Cortex of kidney (tissue), 1 donor: ENCODE measurements at regions not wholly inside any gene's neighbourhood (a gene's known extent, or its start where the extent isn't known, plus 50 kb on each side); places are given as distances from the start of the nearest gene placed in this dataset.

ENCODE experiments used
- DNase-seq: peaks from one replicate; lab custom pipeline; 2025; lab: John Stamatoyannopoulos, UW

- DNase-seq, result no peak
These were observed 201.8 kb upstream of the TPM1 start for GRCh38 chr15:62840526-62841268.

- DNase-seq, result no peak
These were observed 201.3 kb upstream of the TPM1 start for GRCh38 chr15:62841269-62841628.

GRCh38 chr15:62841891-62842559 is 200.5 kb upstream of the TPM1 start:
- no peak for DNase-seq

- DNase-seq, result no peak
These were observed 199.2 kb upstream of the TPM1 start for GRCh38 chr15:62843311-62843710.

GRCh38 chr15:62844564-62845240 is 197.8 kb upstream of the TPM1 start:
- no peak for DNase-seq

GRCh38 chr15:62845241-62846126 is 197.1 kb upstream of the TPM1 start:
- no peak for DNase-seq

GRCh38 chr15:62846131-62846804 is 196.3 kb upstream of the TPM1 start:
- DNase-seq, result no peak

- DNase-seq, result no peak
These were observed 195.6 kb upstream of the TPM1 start for GRCh38 chr15:62846805-62847495.

GRCh38 chr15:62847900-62848489 is 194.6 kb upstream of the TPM1 start:
- no peak for DNase-seq

- no peak for DNase-seq
These were observed 193.9 kb upstream of the TPM1 start for GRCh38 chr15:62848632-62849050.

- no peak for DNase-seq
These were observed 193.0 kb upstream of the TPM1 start for GRCh38 chr15:62849316-62850106.

GRCh38 chr15:62850318-62850717 is 192.2 kb upstream of the TPM1 start:
- DNase-seq, result no peak

GRCh38 chr15:62850791-62851291 is 191.7 kb upstream of the TPM1 start:
- no peak for DNase-seq

- no peak for DNase-seq
These were observed 189.3 kb upstream of the TPM1 start for GRCh38 chr15:62853114-62853840.

GRCh38 chr15:62853841-62854225 is 188.7 kb upstream of the TPM1 start:
- DNase-seq, result no peak

- no peak for DNase-seq
These were observed 188.0 kb upstream of the TPM1 start for GRCh38 chr15:62854420-62855084.

- no peak for DNase-seq
These were observed 187.5 kb upstream of the TPM1 start for GRCh38 chr15:62855085-62855476.
